Loucy (cell line): ENCODE measurements at regions not wholly inside any gene's neighbourhood (a gene's known extent, or its start where the extent isn't known, plus 50 kb on each side); places are given as distances from the start of the nearest gene placed in this dataset.

Source experiments
- H2AFZ ChIP-seq: fragments of 200-600 bp; sonication (generic); 2 replicates; pipeline ENCODE4 v1.6.0; 2016; ENCODE audit warnings: antibody characterized with exemption, mild to moderate bottlenecking, low read length, moderate library complexity
- H3F3A ChIP-seq: fragments of 200-600 bp; 2 replicates; pipeline ENCODE4 v1.6.0; 2016; ENCODE audit warnings: antibody characterized with exemption, low read depth, mild to moderate bottlenecking
- H3K27me3 ChIP-seq: fragments of 200-600 bp; sonication (generic); 2 replicates; pipeline ENCODE4 v1.6.1; 2014; ENCODE audit warnings: low read length, mild to moderate bottlenecking; ENCODE audit not compliant: insufficient read depth, poor library complexity, severe bottlenecking
- H3K36me3 ChIP-seq: fragments of 200-600 bp; sonication (generic); 2 replicates; pipeline ENCODE4 v1.6.1; 2016; ENCODE audit warnings: low read length; ENCODE audit not compliant: insufficient read depth
- H3K4me1 ChIP-seq: fragments of 200-600 bp; sonication (generic); 2 replicates; pipeline ENCODE4 v1.5.1; 2014; ENCODE audit warnings: low read length, mild to moderate bottlenecking; ENCODE audit not compliant: insufficient read depth, poor library complexity, severe bottlenecking
- H3K4me2 ChIP-seq: fragments of 200-600 bp; sonication (generic); 2 replicates; pipeline ENCODE4 v1.6.0; 2014; ENCODE audit warnings: antibody characterized with exemption, low read length, low read depth, mild to moderate bottlenecking; ENCODE audit not compliant: poor library complexity, severe bottlenecking
- H3K4me3 ChIP-seq: fragments of 200-600 bp; sonication (generic); 2 replicates; pipeline ENCODE4 v1.5.1; 2014; ENCODE audit warnings: low read length, mild to moderate bottlenecking, mixed read lengths; ENCODE audit not compliant: poor library complexity, severe bottlenecking
- H3K79me2 ChIP-seq: fragments of 200-600 bp; sonication (generic); 2 replicates; pipeline ENCODE4 v1.6.1; 2014; ENCODE audit warnings: low read length; ENCODE audit not compliant: insufficient read depth
- H3K9ac ChIP-seq: fragments of 200-600 bp; sonication (generic); 2 replicates; pipeline ENCODE4 v1.6.0; 2014; ENCODE audit warnings: mild to moderate bottlenecking, low read depth, low read length, moderate library complexity; ENCODE audit not compliant: poor library complexity, severe bottlenecking
- H3K9me2 ChIP-seq: fragments of 200-600 bp; sonication (generic); replicated peaks from 2 replicates; pipeline ENCODE4 v1.6.1; 2016; ENCODE audit warnings: low read depth, low read length, mixed read lengths
- H3K9me3 ChIP-seq: fragments of 200-600 bp; sonication (generic); 2 replicates; pipeline ENCODE4 v1.6.1; 2014; ENCODE audit warnings: mild to moderate bottlenecking, antibody characterized with exemption, low read length, low read depth; ENCODE audit not compliant: insufficient read depth
- H4K20me1 ChIP-seq: fragments of 200-600 bp; sonication (generic); 2 replicates; pipeline ENCODE4 v1.6.0; 2014; ENCODE audit warnings: antibody characterized with exemption, low read length, mild to moderate bottlenecking; ENCODE audit not compliant: insufficient read depth, poor library complexity, severe bottlenecking
- CTCF ChIP-seq: fragments of 200-600 bp; sonication (generic); conservative IDR thresholded peaks from 2 replicates; pipeline ENCODE4 v1.5.1; 2014; ENCODE audit warnings: mild to moderate bottlenecking, antibody characterized with exemption, low read length
- EZH2phosphoT487 ChIP-seq: fragments of 200-600 bp; IDR thresholded peaks from 2 replicates; pipeline ENCODE4 v1.6.1; 2018; ENCODE audit warnings: antibody characterized with exemption, mild to moderate bottlenecking, moderate library complexity, borderline replicate concordance

- Histone ChIP-seq H3K9ac (no peak overlapping the region), H3K79me2 (no peaks in the 10 kb centered on the region), H3K36me3 (no peaks in the 10 kb centered on the region), H3K4me2 (no peak overlapping the region), H3K9me3 (no peaks in the 10 kb centered on the region), H2AFZ (no peak overlapping the region), H3K9me2 (0 out of 2 replicates have a peak, but pooled peaks cover 3% of the 10 kb centered on the region), H3K4me1 (no peaks in the 10 kb centered on the region), H3K4me3 (no peak overlapping the region), H4K20me1 (no peaks in the 10 kb centered on the region), H3K27me3 (no peaks in the 10 kb centered on the region), H3F3A (no peaks in the 10 kb centered on the region)
- no peak for TF ChIP-seq CTCF
- TF ChIP-seq EZH2phosphoT487: no peak
Measured at GRCh38 chr11:90919332-90919731, 696.5 kb upstream of the CHORDC1 start.

- H3K4me2 ChIP-seq: no peak overlapping the region
- no peaks in the 10 kb centered on the region for H3K9me3 ChIP-seq
- no peak overlapping the region for H2AFZ ChIP-seq
- no peaks in the 10 kb centered on the region for H3K36me3 ChIP-seq
- H3K9ac ChIP-seq: no peak overlapping the region
- H3K9me2 ChIP-seq: no peaks in the 10 kb centered on the region
- TF ChIP-seq CTCF (no peak), EZH2phosphoT487 (no peak)
- no peaks in the 10 kb centered on the region for H4K20me1 ChIP-seq
- H3K4me3 ChIP-seq: no peak overlapping the region
- H3K79me2 ChIP-seq: no peaks in the 10 kb centered on the region
- H3K27me3 ChIP-seq: no peaks in the 10 kb centered on the region
- H3K4me1 ChIP-seq: no peaks in the 10 kb centered on the region
- no peaks in the 10 kb centered on the region for H3F3A ChIP-seq
Measured at GRCh38 chr11:90916706-90917105, 693.9 kb upstream of the CHORDC1 start.

DNA sequence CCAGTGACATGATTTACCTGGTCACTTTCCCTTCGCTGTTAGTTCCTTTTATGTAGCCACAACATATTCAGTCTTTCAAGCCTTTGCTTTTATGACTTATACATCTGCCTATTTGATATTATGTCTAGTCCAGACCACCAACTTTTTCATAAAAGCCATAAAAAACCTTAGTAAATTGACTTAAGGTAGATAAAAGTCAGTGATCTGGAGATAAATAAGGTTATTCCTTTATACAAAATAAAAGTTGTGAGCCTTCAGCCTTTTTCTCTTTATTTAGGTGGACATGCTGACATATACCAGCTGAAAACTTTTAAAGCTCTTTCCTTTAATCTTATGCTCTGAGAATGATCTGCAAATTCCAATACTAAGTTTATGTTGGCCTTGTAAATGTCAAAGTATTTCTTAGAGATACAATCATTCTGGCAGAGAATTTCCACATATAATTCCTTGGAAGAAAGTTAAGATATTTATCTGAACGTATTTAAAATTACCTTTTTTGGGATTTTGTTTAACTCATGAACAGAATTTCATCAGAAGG, 690.4 kb upstream of the CHORDC1 start:
- Histone ChIP-seq H3K36me3 (no peaks in the 10 kb centered on the region), H3K79me2 (no peaks in the 10 kb centered on the region), H2AFZ (no peak overlapping the region), H3K4me3 (no peak overlapping the region), H3K4me2 (no peak overlapping the region), H3K9me3 (no peaks in the 10 kb centered on the region), H4K20me1 (no peaks in the 10 kb centered on the region), H3K9me2 (no peaks in the 10 kb centered on the region), H3K27me3 (no peaks in the 10 kb centered on the region), H3K4me1 (no peaks in the 10 kb centered on the region), H3F3A (no peaks in the 10 kb centered on the region), H3K9ac (no peak overlapping the region)
- TF ChIP-seq CTCF: no peak
- no peak for TF ChIP-seq EZH2phosphoT487
